Epithelial cell of esophagus (primary cell): ENCODE measurements at regions not wholly inside any gene's neighbourhood (a gene's known extent, or its start where the extent isn't known, plus 50 kb on each side); places are given as distances from the start of the nearest gene placed in this dataset.

Experiments
- DNase-seq: peaks from one replicate; pipeline ENCODE4 v3.0.0; 2010; ENCODE audit warnings: low read depth
- H3K4me3 ChIP-seq: 2 replicates; pipeline ENCODE4 v1.5.1; 2011; ENCODE audit warnings: mild to moderate bottlenecking, low read length, control low read depth
- CTCF ChIP-seq: IDR thresholded peaks from 2 replicates; pipeline ENCODE4 v1.5.1; 2011; ENCODE audit warnings: low read depth, mild to moderate bottlenecking, low read length, control low read depth, inconsistent platforms; ENCODE audit not compliant: insufficient read depth; ENCODE audit errors: missing control alignments

GRCh38 chr1:63046539-63046938 lies 262.6 kb downstream of the ATG4C start:
- no peak for TF ChIP-seq CTCF
- H3K4me3 ChIP-seq, result no peak overlapping the region
- DNase-seq, result no peak

GRCh38 chr1:63049135-63049534 lies 265.2 kb downstream of the ATG4C start:
- DNase-seq, result no peak
- H3K4me3 ChIP-seq, result no peak overlapping the region
- TF ChIP-seq CTCF, result no peak

GRCh38 chr1:63051356-63051755 lies 267.4 kb downstream of the ATG4C start:
- TF ChIP-seq CTCF, result no peak
- H3K4me3 ChIP-seq, result no peak overlapping the region
- DNase-seq, result no peak

- no peak for TF ChIP-seq CTCF
- DNase-seq, result no peak
- no peak overlapping the region for H3K4me3 ChIP-seq
Observed at GRCh38 chr1:63051886-63052285, 268.0 kb downstream of the ATG4C start.

- no peak overlapping the region for H3K4me3 ChIP-seq
- no peak for TF ChIP-seq CTCF
Observed at GRCh38 chr1:63054184-63054583, 268.2 kb upstream of the FOXD3 start.

GRCh38 chr1:63063367-63063766 lies 259.0 kb upstream of the FOXD3 start:
- no peak for DNase-seq
- H3K4me3 ChIP-seq, result no peak overlapping the region
- TF ChIP-seq CTCF, result no peak

More at GRCh38 chr1:63054184-63054583, 268.2 kb upstream of the FOXD3 start:
- no peak for DNase-seq

- no peak overlapping the region for H3K4me3 ChIP-seq
- no peak for DNase-seq
- TF ChIP-seq CTCF, result no peak
Observed at GRCh38 chr1:63064135-63064534, 258.2 kb upstream of the FOXD3 start.
